ENCODE measurements at regions not wholly inside any gene's neighbourhood (a gene's known extent, or its start where the extent isn't known, plus 50 kb on each side); places are given as distances from the start of the nearest gene placed in this dataset.

- TF ChIP-seq EZH2 (IDR thresholded peaks at IDR 0.05; ENCODE audit: low read length, missing control alignments) (no peak), CTCF (conservative IDR thresholded peaks at IDR 0.05 in 1 of 2, IDR thresholded peaks at IDR 0.05 in 1 of 2; ENCODE audit: low read depth in 1 of 2, low read length in 2 of 2) (no peak)
- no peak overlapping the region for H3K4me2 ChIP-seq (ENCODE audit: extremely low read depth, insufficient read depth, low read length)
Measured at GRCh38 chr10:47230957-47231356, 69.0 kb upstream of the GDF10 start.

GRCh38 chr10:47231414-47231813 lies 68.6 kb upstream of the GDF10 start:
- Histone ChIP-seq H4K20me1 (ENCODE audit: control insufficient read depth, extremely low read depth, insufficient read depth, low read length) (no peaks in the 10 kb centered on the region), H3K9ac (ENCODE audit: insufficient read depth, low read length) (no peak overlapping the region), H2AFZ (ENCODE audit: low read length) (no peak overlapping the region), H3K27me3 (ENCODE audit: control insufficient read depth, insufficient read depth, low read length) (no peaks in the 10 kb centered on the region), H3K36me3 (ENCODE audit: control insufficient read depth, insufficient read depth, low read length) (no peaks in the 10 kb centered on the region), H3K79me2 (ENCODE audit: control insufficient read depth, insufficient read depth, low read length) (no peaks in the 10 kb centered on the region), H3K27ac (ENCODE audit: insufficient read depth, low read length) (no peak overlapping the region), H3K4me1 (ENCODE audit: control insufficient read depth, extremely low read depth, insufficient read depth, low read length) (no peaks in the 10 kb centered on the region), H3K4me3 (replicated peaks in 1 of 4; ENCODE audit: control extremely low read depth in 1 of 4, insufficient read depth in 1 of 4, low read depth in 3 of 4, low read length in 4 of 4) (no peak overlapping the region), H3K4me2 (ENCODE audit: extremely low read depth, insufficient read depth, low read length) (no peak overlapping the region), H3K9me3 (ENCODE audit: control insufficient read depth, insufficient read depth, low read depth, low read length) (no peaks in the 10 kb centered on the region)
- TF ChIP-seq CTCF (conservative IDR thresholded peaks at IDR 0.05 in 1 of 2, IDR thresholded peaks at IDR 0.05 in 1 of 2; ENCODE audit: low read depth in 1 of 2, low read length in 2 of 2) (no peak), EZH2 (IDR thresholded peaks at IDR 0.05; ENCODE audit: low read length, missing control alignments) (no peak)
- no peak for DNase-seq (ENCODE audit: low read depth in 2 of 2)

More at GRCh38 chr10:47230957-47231356, 69.0 kb upstream of the GDF10 start:
- Histone ChIP-seq H3K4me3 (replicated peaks in 1 of 4; ENCODE audit: control extremely low read depth in 1 of 4, insufficient read depth in 1 of 4, low read depth in 3 of 4, low read length in 4 of 4) (no peak overlapping the region), H4K20me1 (ENCODE audit: control insufficient read depth, extremely low read depth, insufficient read depth, low read length) (no peaks in the 10 kb centered on the region), H3K27ac (ENCODE audit: insufficient read depth, low read length) (no peak overlapping the region), H3K27me3 (ENCODE audit: control insufficient read depth, insufficient read depth, low read length) (no peaks in the 10 kb centered on the region), H2AFZ (ENCODE audit: low read length) (no peak overlapping the region), H3K36me3 (ENCODE audit: control insufficient read depth, insufficient read depth, low read length) (no peaks in the 10 kb centered on the region), H3K9ac (ENCODE audit: insufficient read depth, low read length) (no peak overlapping the region), H3K4me1 (ENCODE audit: control insufficient read depth, extremely low read depth, insufficient read depth, low read length) (no peaks in the 10 kb centered on the region), H3K9me3 (ENCODE audit: control insufficient read depth, insufficient read depth, low read depth, low read length) (no peaks in the 10 kb centered on the region), H3K79me2 (ENCODE audit: control insufficient read depth, insufficient read depth, low read length) (no peaks in the 10 kb centered on the region)
- no peak for DNase-seq (ENCODE audit: low read depth in 2 of 2)

GRCh38 chr10:47233631-47234030 lies 66.4 kb upstream of the GDF10 start:
- no peaks in the 10 kb centered on the region for H3K27me3 ChIP-seq (ENCODE audit: control insufficient read depth, insufficient read depth, low read length)
- H3K4me3 ChIP-seq (replicated peaks in 1 of 4; ENCODE audit: control extremely low read depth in 1 of 4, insufficient read depth in 1 of 4, low read depth in 3 of 4, low read length in 4 of 4), result no peak overlapping the region
- H2AFZ ChIP-seq (ENCODE audit: low read length), result no peak overlapping the region
- no peaks in the 10 kb centered on the region for H3K79me2 ChIP-seq (ENCODE audit: control insufficient read depth, insufficient read depth, low read length)
- H3K9me3 ChIP-seq (ENCODE audit: control insufficient read depth, insufficient read depth, low read depth, low read length), result no peaks in the 10 kb centered on the region
- H3K27ac ChIP-seq (ENCODE audit: insufficient read depth, low read length), result no peak overlapping the region
- no peaks in the 10 kb centered on the region for H3K4me1 ChIP-seq (ENCODE audit: control insufficient read depth, extremely low read depth, insufficient read depth, low read length)
- DNase-seq (ENCODE audit: low read depth in 2 of 2), result no peak
- TF ChIP-seq CTCF (conservative IDR thresholded peaks at IDR 0.05 in 1 of 2, IDR thresholded peaks at IDR 0.05 in 1 of 2; ENCODE audit: low read depth in 1 of 2, low read length in 2 of 2) (no peak), EZH2 (IDR thresholded peaks at IDR 0.05; ENCODE audit: low read length, missing control alignments) (no peak)
- no peak overlapping the region for H3K4me2 ChIP-seq (ENCODE audit: extremely low read depth, insufficient read depth, low read length)
- H4K20me1 ChIP-seq (ENCODE audit: control insufficient read depth, extremely low read depth, insufficient read depth, low read length), result no peaks in the 10 kb centered on the region
- H3K36me3 ChIP-seq (ENCODE audit: control insufficient read depth, insufficient read depth, low read length), result no peaks in the 10 kb centered on the region
- H3K9ac ChIP-seq (ENCODE audit: insufficient read depth, low read length), result no peak overlapping the region

Data from fibroblast of lung (primary cell).